ENCODE measurements at regions not wholly inside any gene's neighbourhood (a gene's known extent, or its start where the extent isn't known, plus 50 kb on each side); places are given as distances from the start of the nearest gene placed in this dataset.

GRCh38 chr16:80489173-80489572, 51.6 kb upstream of the DYNLRB2 start:
- DNase-seq = no peak

GRCh38 chr16:80488167-80488566, 52.6 kb upstream of the DYNLRB2 start:
- DNase-seq = no peak

GRCh38 chr16:80480664-80481063, 60.1 kb upstream of the DYNLRB2 start:
- no peak for DNase-seq

- no peak for DNase-seq
These were observed 63.0 kb upstream of the DYNLRB2 start for GRCh38 chr16:80477838-80478237.

- DNase-seq = no peak
These were observed 72.8 kb upstream of the DYNLRB2 start for GRCh38 chr16:80468029-80468428.

GRCh38 chr16:80466024-80466987, 74.5 kb upstream of the DYNLRB2 start:
- peak; percentile 0 for DNase-seq

- DNase-seq = no peak
These were observed 76.9 kb upstream of the DYNLRB2 start for GRCh38 chr16:80463751-80464495.

- DNase-seq = no peak
These were observed 77.5 kb upstream of the DYNLRB2 start for GRCh38 chr16:80463326-80463725.

GRCh38 chr16:80462917-80463316, 77.9 kb upstream of the DYNLRB2 start:
- no peak for DNase-seq

GRCh38 chr16:80460988-80461387, 79.8 kb upstream of the DYNLRB2 start:
- DNase-seq = no peak

GRCh38 chr16:80459966-80460365, 80.8 kb upstream of the DYNLRB2 start:
- no peak for DNase-seq

- no peak for DNase-seq
These were observed 81.4 kb upstream of the DYNLRB2 start for GRCh38 chr16:80459331-80459777.

- DNase-seq = no peak
These were observed 82.9 kb upstream of the DYNLRB2 start for GRCh38 chr16:80457871-80458270.

- DNase-seq = no peak
These were observed 86.0 kb upstream of the DYNLRB2 start for GRCh38 chr16:80454802-80455201.

- DNase-seq = no peak
These were observed 91.4 kb upstream of the DYNLRB2 start for GRCh38 chr16:80449392-80449791.

GRCh38 chr16:80447241-80447640, 93.6 kb upstream of the DYNLRB2 start:
- DNase-seq = no peak

- DNase-seq = no peak
These were observed 98.0 kb upstream of the DYNLRB2 start for GRCh38 chr16:80442779-80443178.

GRCh38 chr16:80441935-80442334, 98.9 kb upstream of the DYNLRB2 start:
- no peak for DNase-seq

- DNase-seq = no peak
These were observed 100.1 kb upstream of the DYNLRB2 start for GRCh38 chr16:80440667-80441066.

GRCh38 chr16:80437707-80438106, 103.1 kb upstream of the DYNLRB2 start:
- no peak for DNase-seq

GRCh38 chr16:80436510-80436909, 104.3 kb upstream of the DYNLRB2 start:
- no peak for DNase-seq

- DNase-seq = no peak
These were observed 107.2 kb upstream of the DYNLRB2 start for GRCh38 chr16:80433623-80434022.

- DNase-seq = no peak
These were observed 113.0 kb upstream of the DYNLRB2 start for GRCh38 chr16:80427795-80428194.

All from KG1 (cell line).